HCT116 (cell line): ENCODE measurements at regions not wholly inside any gene's neighbourhood (a gene's known extent, or its start where the extent isn't known, plus 50 kb on each side); places are given as distances from the start of the nearest gene placed in this dataset.

Source experiments
- ATAC-seq: fragments of 200-7000 bp; cut with Tn5 transposase; 2 replicates; pipeline ENCODE4 v1.9.1; 2020; ENCODE audit warnings: mild to moderate bottlenecking, moderate library complexity
- BruUV-seq: library from RNA; stranded (reverse); fragments of 400-500 nt; replicated peaks from 2 replicates; lab custom pipeline; 2021; lab: Mats Ljungman, UMichigan
- CTCF ChIA-PET: fragments of 300-600 bp; sonication (Branson Sonifier 250); formaldehyde crosslinking; loops from one replicate; lab custom pipeline; 2021; ENCODE audit warnings: antibody characterized with exemption; lab: Charles Lee
- POLR2A ChIA-PET: fragments of 300-600, 350-600 bp; sonication (Branson Sonifier 250); formaldehyde crosslinking; loops from one replicate; lab custom pipeline; 2021; ENCODE audit warnings: antibody characterized with exemption; lab: Charles Lee
- RAD21 ChIA-PET, 2 experiments: fragments of 300-600 bp; sonication (Branson Sonifier 250); formaldehyde crosslinking; loops; one replicate each; lab custom pipeline; 2023; ENCODE audit warnings: low total read pairs in 2 of 2; ENCODE audit not compliant: uncharacterized antibody in 2 of 2, unreplicated experiment in 2 of 2, low non-redundant PET in 1 of 2; lab: Charles Lee
- DNase-seq: peaks from one replicate; pipeline ENCODE4 v3.0.0-alpha.2; 2010; ENCODE audit warnings: low read depth, low spot score
- H2AFZ ChIP-seq: fragments of 200-600 bp; shearing (Covaris generic), sonication (generic); 2 replicates; pipeline ENCODE4 v1.6.1; 2017; ENCODE audit warnings: low read depth, mixed run types, mixed read lengths, antibody characterized with exemption, low read length; ENCODE audit not compliant: poor library complexity, severe bottlenecking
- H3K27ac ChIP-seq: 2 replicates; pipeline ENCODE4 v1.5.1; 2012; ENCODE audit warnings: low read depth, low read length
- H3K27me3 ChIP-seq: fragments of 200-600 bp; sonication (generic); 2 replicates; pipeline ENCODE4 v1.6.1; 2016; ENCODE audit warnings: mixed run types, low read length, mixed read lengths; ENCODE audit not compliant: insufficient read depth
- H3K36me3 ChIP-seq, 2 experiments: fragments of 200-500 bp in 1 of 2; fragments of 200-600 bp in 1 of 2; sonication (Bioruptor generic) in 1 of 2; sonication (generic) in 1 of 2; 2 replicates each; pipeline versions ENCODE4 v1.5.1 to v1.6.1; 2014 to 2016; ENCODE audit warnings: low read length in 2 of 2, inconsistent platforms in 1 of 2, mixed read lengths in 1 of 2, mixed run types in 1 of 2; ENCODE audit not compliant: insufficient read depth in 2 of 2, control insufficient read depth in 1 of 2
- H3K4me1 ChIP-seq, 2 experiments: fragments of 200-600 bp in 1 of 2; sonication (generic) in 1 of 2; 2 replicates each; pipeline versions ENCODE4 v1.5.1 to v1.6.1; 2012 to 2017; ENCODE audit warnings: low read length in 2 of 2, inconsistent platforms in 1 of 2, mild to moderate bottlenecking in 1 of 2, mixed read lengths in 1 of 2, mixed run types in 1 of 2, moderate library complexity in 1 of 2; ENCODE audit not compliant: insufficient read depth in 2 of 2, control insufficient read depth in 1 of 2
- H3K4me2 ChIP-seq: fragments of 200-600 bp; sonication (generic); 2 replicates; pipeline ENCODE4 v1.6.1; 2017; ENCODE audit warnings: mixed run types, low read length, mixed read lengths
- H3K4me3 ChIP-seq, 2 experiments: fragments of 200-600 bp in 1 of 2; sonication (generic) in 1 of 2; replicated peaks in 1 of 2; 2 replicates each; pipeline ENCODE4 v1.5.1; 2011 to 2016; ENCODE audit warnings: low read length in 2 of 2, control low read depth in 1 of 2, low read depth in 1 of 2, mild to moderate bottlenecking in 1 of 2, mixed read lengths in 1 of 2, mixed run types in 1 of 2
- H3K79me2 ChIP-seq: fragments of 200-600 bp; sonication (generic); 2 replicates; pipeline ENCODE4 v1.6.1; 2017; ENCODE audit warnings: mild to moderate bottlenecking, mixed run types, low read length, moderate library complexity, mixed read lengths; ENCODE audit not compliant: insufficient read depth
- H3K9ac ChIP-seq: fragments of 200-600 bp; sonication (generic); 2 replicates; pipeline ENCODE4 v1.6.1; 2016; ENCODE audit warnings: low read length, mixed read lengths
- H3K9me2 ChIP-seq: fragments of 200-600 bp; sonication (generic), shearing (Covaris generic); 2 replicates; pipeline ENCODE4 v1.6.1; 2017; ENCODE audit warnings: mixed run types, mild to moderate bottlenecking, moderate library complexity; ENCODE audit not compliant: insufficient read depth
- H3K9me3 ChIP-seq, 2 experiments: fragments of 200-500 bp in 1 of 2; fragments of 200-600 bp in 1 of 2; sonication (Bioruptor generic) in 1 of 2; sonication (generic) in 1 of 2; 2 replicates each; pipeline ENCODE4 v1.6.1; 2014 to 2017; ENCODE audit warnings: low read length in 2 of 2, mixed read lengths in 2 of 2, inconsistent platforms in 1 of 2, low read depth in 1 of 2, mild to moderate bottlenecking in 1 of 2, mixed run types in 1 of 2, moderate library complexity in 1 of 2; ENCODE audit not compliant: control insufficient read depth in 1 of 2, insufficient read depth in 1 of 2
- H4K20me1 ChIP-seq: fragments of 200-600 bp; sonication (generic), shearing (Covaris generic); 2 replicates; pipeline ENCODE4 v1.6.1; 2017; ENCODE audit warnings: mixed run types, mild to moderate bottlenecking, moderate library complexity; ENCODE audit not compliant: insufficient read depth
- CBX3 ChIP-seq: IDR thresholded peaks from 2 replicates; pipeline ENCODE4 v1.6.1; 2012; ENCODE audit warnings: low read depth
- EGR1 ChIP-seq: IDR thresholded peaks from 2 replicates; pipeline ENCODE4 v1.6.1; 2012; ENCODE audit warnings: low read depth
- FOSL1 ChIP-seq: IDR thresholded peaks from 2 replicates; pipeline ENCODE4 v1.6.1; 2012; ENCODE audit warnings: low read depth
- POLR2A ChIP-seq: IDR thresholded peaks from 2 replicates; pipeline ENCODE4 v1.7.0; 2011; ENCODE audit warnings: borderline replicate concordance; ENCODE audit not compliant: insufficient read depth, insufficient read length; ENCODE audit errors: extremely low read depth
- SRF ChIP-seq: IDR thresholded peaks from 2 replicates; pipeline ENCODE4 v1.6.1; 2012; ENCODE audit warnings: low read depth
- ZBTB33 ChIP-seq: IDR thresholded peaks from 2 replicates; pipeline ENCODE4 v1.6.1; 2011; ENCODE audit warnings: mild to moderate bottlenecking, low read length, moderate library complexity; ENCODE audit not compliant: insufficient replicate concordance; ENCODE audit errors: extremely low read depth
- ZFX ChIP-seq: fragments of 450-650 bp; IDR thresholded peaks from 2 replicates; pipeline ENCODE4 v1.6.1; 2017
- ZNF274 ChIP-seq: fragments of 200-500 bp; sonication (Bioruptor generic); IDR thresholded peaks from 2 replicates; pipeline ENCODE4 v1.6.1; 2014; ENCODE audit warnings: mild to moderate bottlenecking, low read depth, low read length, inconsistent platforms
- intact Hi-C: fragments of 100-400 bp; cut with micrococcal nuclease; formaldehyde crosslinking; loops from 2 replicates; pipeline ENCODE4 v1.10.0; 2022
- TF ChIP-seq, protein P1 (sequence below): IDR thresholded peaks from 2 replicates; pipeline ENCODE4 v1.6.1; 2012

- DNase-seq (no peak), ATAC-seq (no peak)
- Histone ChIP-seq H3K79me2 (no peaks in the 10 kb centered on the region), H3K4me2 (no peak overlapping the region), H3K9me2 (no peaks in the 10 kb centered on the region), H3K27ac (no peak overlapping the region), H3K9ac (no peak overlapping the region), H2AFZ (no peak overlapping the region), H3K4me1 (peaks cover 7 to 15% of the 10 kb centered on the region in 2 experiments; a peak in 3 of 4 replicates), H3K4me3 (no peak overlapping the region), H4K20me1 (no peaks in the 10 kb centered on the region), H3K9me3 (no peaks in the 10 kb centered on the region), H3K36me3 (no peaks in the 10 kb centered on the region), H3K27me3 (peaks cover 34% of the 10 kb centered on the region; the same call in 1 of the 2 replicates)
- intact Hi-C loops: no loop called here
- CTCF ChIA-PET: no interaction called here
- RAD21 ChIA-PET: no interaction called here
- TF ChIP-seq POLR2A: no peak
- TF ChIP-seq ZFX: no peak
- no peak for TF ChIP-seq FOSL1
- no peak for TF ChIP-seq ZBTB33
- no peak for TF ChIP-seq SRF
- TF ChIP-seq, protein P1, sequence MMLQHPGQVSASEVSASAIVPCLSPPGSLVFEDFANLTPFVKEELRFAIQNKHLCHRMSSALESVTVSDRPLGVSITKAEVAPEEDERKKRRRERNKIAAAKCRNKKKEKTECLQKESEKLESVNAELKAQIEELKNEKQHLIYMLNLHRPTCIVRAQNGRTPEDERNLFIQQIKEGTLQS: no peak
- no peak for TF ChIP-seq CBX3
- no peak for TF ChIP-seq ZNF274
- TF ChIP-seq EGR1: no peak
- no TSS peak for BruUV-seq
- POLR2A ChIA-PET: no interaction called here
Measured at GRCh38 chr4:1524761-1525160, 118.5 kb upstream of the NKX1-1 start.
